SK-N-SH (cell line): ENCODE measurements at regions not wholly inside any gene's neighbourhood (a gene's known extent, or its start where the extent isn't known, plus 50 kb on each side); places are given as distances from the start of the nearest gene placed in this dataset.

Source experiments
- CTCF ChIA-PET: fragments of 300-600, 350-600 bp; formaldehyde crosslinking; extraction: SDS; loops from one replicate; lab custom pipeline; 2021; lab: Yijun Ruan, JAX
- POLR2A ChIA-PET: fragments of 350-600 bp; sonication (Branson Sonifier 250); formaldehyde crosslinking; extraction: SDS; loops from one replicate; lab custom pipeline; 2020; ENCODE audit warnings: antibody characterized with exemption, inconsistent platforms; lab: Yijun Ruan, JAX
- DNase-seq: peaks from one replicate; pipeline ENCODE4 v3.0.0; 2012
- H2AFZ ChIP-seq: fragments of 200-600 bp; sonication (generic); 2 replicates; pipeline ENCODE4 v1.8.1; 2016; ENCODE audit warnings: antibody characterized with exemption, mild to moderate bottlenecking, low read depth
- H3F3A ChIP-seq: fragments of 200-600 bp; sonication (generic); replicated peaks from 2 replicates; pipeline ENCODE3; 2016; ENCODE audit warnings: antibody characterized with exemption, mild to moderate bottlenecking; ENCODE audit not compliant: insufficient read depth
- H3K27ac ChIP-seq, 2 experiments: fragments of 200-500 bp in 1 of 2; fragments of 200-600 bp in 1 of 2; sonication (Bioruptor generic) in 1 of 2; sonication (generic), shearing (Covaris generic) in 1 of 2; 2 replicates each; pipeline versions ENCODE4 v1.5.1 to v1.6.1; 2014 to 2016; ENCODE audit warnings: low read depth in 2 of 2, inconsistent platforms in 1 of 2, low read length in 1 of 2, mild to moderate bottlenecking in 1 of 2, mixed read lengths in 1 of 2
- H3K27me3 ChIP-seq: fragments of 200-600 bp; sonication (generic), shearing (Covaris generic); 2 replicates; pipeline ENCODE4 v1.6.1; 2016; ENCODE audit warnings: mixed run types; ENCODE audit not compliant: insufficient read depth
- H3K36me3 ChIP-seq, 2 experiments: fragments of 200-500 bp in 1 of 2; fragments of 200-600 bp in 1 of 2; sonication (Bioruptor generic) in 1 of 2; sonication (generic) in 1 of 2; replicated peaks in 1 of 2; 2 replicates each; pipeline versions ENCODE3 to v1.5.1; 2014 to 2016; ENCODE audit warnings: low read length in 1 of 2, mild to moderate bottlenecking in 1 of 2; ENCODE audit not compliant: insufficient read depth in 2 of 2, control insufficient read depth in 1 of 2
- H3K4me1 ChIP-seq, 2 experiments: fragments of 200-500 bp in 1 of 2; fragments of 200-600 bp in 1 of 2; sonication (Bioruptor generic) in 1 of 2; sonication (generic), shearing (Covaris generic) in 1 of 2; 2 replicates each; pipeline versions ENCODE4 v1.5.1 to v1.6.1; 2014 to 2016; ENCODE audit warnings: low read depth in 1 of 2, low read length in 1 of 2, mixed run types in 1 of 2; ENCODE audit not compliant: insufficient read depth in 2 of 2, control insufficient read depth in 1 of 2
- H3K4me2 ChIP-seq: fragments of 200-600 bp; sonication (generic), shearing (Covaris generic); 2 replicates; pipeline ENCODE4 v1.6.1; 2017; ENCODE audit warnings: mixed run types
- H3K4me3 ChIP-seq, 2 experiments: fragments of 200-500 bp in 1 of 2; fragments of 200-600 bp in 1 of 2; sonication (Bioruptor generic) in 1 of 2; sonication (generic), shearing (Covaris generic) in 1 of 2; 2 replicates each; pipeline versions ENCODE4 v1.5.1 to v1.8.1; 2014 to 2016; ENCODE audit warnings: low read depth in 2 of 2, inconsistent platforms in 1 of 2, low read length in 1 of 2, mild to moderate bottlenecking in 1 of 2, mixed read lengths in 1 of 2, moderate library complexity in 1 of 2
- H3K79me2 ChIP-seq: fragments of 200-600 bp; sonication (generic); 2 replicates; pipeline ENCODE4 v1.8.1; 2017; ENCODE audit warnings: mild to moderate bottlenecking; ENCODE audit not compliant: insufficient read depth
- H3K9ac ChIP-seq: fragments of 200-600 bp; sonication (generic); 2 replicates; pipeline ENCODE4 v1.6.1; 2017; ENCODE audit warnings: mixed run types
- H3K9me2 ChIP-seq: fragments of 200-600 bp; sonication (generic); 2 replicates; pipeline ENCODE4 v1.6.1; 2017; ENCODE audit warnings: mixed run types
- H3K9me3 ChIP-seq: fragments of 200-600 bp; sonication (generic); 2 replicates; pipeline ENCODE4 v1.6.1; 2017; ENCODE audit warnings: mixed run types, mild to moderate bottlenecking, moderate library complexity
- H4K20me1 ChIP-seq: fragments of 200-600 bp; sonication (generic); 2 replicates; pipeline ENCODE4 v1.6.1; 2017; ENCODE audit warnings: mild to moderate bottlenecking, mixed run types; ENCODE audit not compliant: insufficient read depth
- ELF1 ChIP-seq: IDR thresholded peaks from 2 replicates; pipeline ENCODE4 v1.4.0; 2012
- EZH2phosphoT487 ChIP-seq: fragments of 200-600 bp; sonication (generic); IDR thresholded peaks from 2 replicates; pipeline ENCODE4 v1.6.1; 2017; ENCODE audit warnings: low read depth, mixed run types, mild to moderate bottlenecking, antibody characterized with exemption, moderate library complexity, borderline replicate concordance
- FOXJ3 ChIP-seq: sonication (generic); formaldehyde crosslinking; IDR thresholded peaks from 2 replicates; pipeline ENCODE4 v1.5.1; 2020; ENCODE audit warnings: mild to moderate bottlenecking, missing genetic modification reagents
- GABPA ChIP-seq: IDR thresholded peaks from 2 replicates; pipeline ENCODE4 v1.4.0; 2012; ENCODE audit warnings: low read depth, mild to moderate bottlenecking
- GATA2 ChIP-seq: sonication (generic); formaldehyde crosslinking; IDR thresholded peaks from 2 replicates; pipeline ENCODE4 v1.5.0; 2020; ENCODE audit warnings: mild to moderate bottlenecking, missing genetic modification reagents
- JUND ChIP-seq: IDR thresholded peaks from 2 replicates; pipeline ENCODE4 v1.4.0; 2012
- MAX ChIP-seq: IDR thresholded peaks from 2 replicates; pipeline ENCODE4 v1.4.0; 2012; ENCODE audit warnings: low read depth
- MXI1 ChIP-seq: IDR thresholded peaks from 2 replicates; pipeline ENCODE4 v1.6.1; 2012; ENCODE audit warnings: mild to moderate bottlenecking, low read depth, low read length, improper control_type of control experiment
- NRF1 ChIP-seq: IDR thresholded peaks from 2 replicates; pipeline ENCODE4 v1.6.1; 2012; ENCODE audit warnings: low read depth, mild to moderate bottlenecking, low read length
- PBX3 ChIP-seq: IDR thresholded peaks from 2 replicates; pipeline ENCODE4; 2012
- POLR2AphosphoS5 ChIP-seq: IDR thresholded peaks from 2 replicates; pipeline ENCODE4 v1.6.1; 2012; ENCODE audit warnings: low read depth, low read length
- REST ChIP-seq: IDR thresholded peaks from 2 replicates; pipeline ENCODE4 v1.6.1; 2012; ENCODE audit warnings: mild to moderate bottlenecking, low read depth, low read length, moderate library complexity
- RFX5 ChIP-seq: IDR thresholded peaks from 2 replicates; pipeline ENCODE4 v1.6.1; 2012; ENCODE audit warnings: mild to moderate bottlenecking, improper control_type of control experiment, low read length
- RXRA ChIP-seq: IDR thresholded peaks from 2 replicates; pipeline ENCODE4 v1.4.0; 2012; ENCODE audit warnings: low read depth, mild to moderate bottlenecking, borderline replicate concordance
- SIN3A ChIP-seq: IDR thresholded peaks from 2 replicates; pipeline ENCODE4 v1.6.1; 2012; ENCODE audit warnings: low read depth, mild to moderate bottlenecking, low read length, moderate library complexity, borderline replicate concordance
- SMC3 ChIP-seq: IDR thresholded peaks from 2 replicates; pipeline ENCODE4 v1.6.1; 2012; ENCODE audit warnings: low read depth, low read length, improper control_type of control experiment
- TAF1 ChIP-seq: IDR thresholded peaks from 2 replicates; pipeline ENCODE4 v1.6.1; 2012; ENCODE audit warnings: low read depth, mild to moderate bottlenecking, low read length, moderate library complexity, borderline replicate concordance
- TCF12 ChIP-seq: IDR thresholded peaks from 2 replicates; pipeline ENCODE4 v1.4.0; 2012
- TEAD4 ChIP-seq: IDR thresholded peaks from 2 replicates; pipeline ENCODE4 v1.4.0; 2012; ENCODE audit warnings: mild to moderate bottlenecking, borderline replicate concordance; ENCODE audit not compliant: insufficient read depth
- WGBS: methylation state at CpG from one replicate; pipeline ENCODE4 v1.1.6; 2017; ENCODE audit warnings: low lambda C conversion rate; 5-methylcytosine and 5-hydroxymethylcytosine counted together
- TF ChIP-seq, protein P1 (sequence below): fragments of 150-350 bp; IDR thresholded peaks from 2 replicates; pipeline ENCODE4 v1.6.1; 2017; ENCODE audit warnings: antibody characterized with exemption, low read length, low read depth, borderline replicate concordance
- TF ChIP-seq, protein P2 (sequence below): IDR thresholded peaks from 2 replicates; pipeline ENCODE4 v1.4.0; 2012; ENCODE audit warnings: low read depth, borderline replicate concordance

- TF ChIP-seq REST = no peak
- TF ChIP-seq NRF1 = no peak
Observed at GRCh38 chr3:109545746-109546145, 208.4 kb upstream of the DPPA4 start (continued).

- Histone ChIP-seq H3K9ac (no peak overlapping the region), H3K4me1 (peaks cover 3 to 13% of the 10 kb centered on the region in 2 experiments), H3K4me2 (no peak overlapping the region), H3K27me3 (no peaks in the 10 kb centered on the region), H3K9me3 (no peaks in the 10 kb centered on the region), H3K4me3 (no peak overlapping the region), H4K20me1 (no peaks in the 10 kb centered on the region), H3K36me3 (no peaks in the 10 kb centered on the region), H3K9me2 (no peaks in the 10 kb centered on the region), H3K27ac (peak overlapping the region; percentile 38 to 48; a peak in 2 of 4 replicates), H3F3A (peaks cover 10% of the 10 kb centered on the region), H3K79me2 (no peaks in the 10 kb centered on the region), H2AFZ (no peak overlapping the region)
- WGBS = 88% methylated on average over 1 of the region's 1 CpG
- ChIA-PET CTCF (interaction anchor here (0.6 kb wide), 1 partner anchor 15 kb away, joined by 3 read pairs; no protein-coding TSS in a partner anchor), POLR2A (no interaction called here)
- no peak for DNase-seq
- TF ChIP-seq MAX (no peak), PBX3 (peak; percentile 86), SIN3A (no peak), MXI1 (no peak), POLR2AphosphoS5 (peak; percentile 13; the same call in 1 of the 2 replicates), FOXJ3 (no peak), TAF1 (no peak), JUND (peak; percentile 71), TCF12 (peak; percentile 81), ELF1 (no peak), RXRA (no peak), REST (no peak), NRF1 (no peak), RFX5 (no peak), SMC3 (no peak), GATA2 (CRISPR knock-in tag) (no peak), EZH2phosphoT487 (no peak), TEAD4 (peak; percentile 59), GABPA (no peak)
- TF ChIP-seq, protein P1, sequence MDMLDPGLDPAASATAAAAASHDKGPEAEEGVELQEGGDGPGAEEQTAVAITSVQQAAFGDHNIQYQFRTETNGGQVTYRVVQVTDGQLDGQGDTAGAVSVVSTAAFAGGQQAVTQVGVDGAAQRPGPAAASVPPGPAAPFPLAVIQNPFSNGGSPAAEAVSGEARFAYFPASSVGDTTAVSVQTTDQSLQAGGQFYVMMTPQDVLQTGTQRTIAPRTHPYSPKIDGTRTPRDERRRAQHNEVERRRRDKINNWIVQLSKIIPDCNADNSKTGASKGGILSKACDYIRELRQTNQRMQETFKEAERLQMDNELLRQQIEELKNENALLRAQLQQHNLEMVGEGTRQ = no peak
- TF ChIP-seq, protein P2, sequence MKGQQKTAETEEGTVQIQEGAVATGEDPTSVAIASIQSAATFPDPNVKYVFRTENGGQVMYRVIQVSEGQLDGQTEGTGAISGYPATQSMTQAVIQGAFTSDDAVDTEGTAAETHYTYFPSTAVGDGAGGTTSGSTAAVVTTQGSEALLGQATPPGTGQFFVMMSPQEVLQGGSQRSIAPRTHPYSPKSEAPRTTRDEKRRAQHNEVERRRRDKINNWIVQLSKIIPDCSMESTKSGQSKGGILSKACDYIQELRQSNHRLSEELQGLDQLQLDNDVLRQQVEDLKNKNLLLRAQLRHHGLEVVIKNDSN = no peak
Observed at GRCh38 chr3:109548192-109548938, 211.0 kb upstream of the DPPA4 start.
